ENCODE measurements at regions not wholly inside any gene's neighbourhood (a gene's known extent, or its start where the extent isn't known, plus 50 kb on each side); places are given as distances from the start of the nearest gene placed in this dataset.

- no peak for TF ChIP-seq CTCF (IDR thresholded peaks at IDR 0.05; ENCODE audit: low read depth, low read length)
- in situ Hi-C loops (cut with HindIII; ENCODE audit: low sequenced_read_pairs) = no loop called here
- no peak for DNase-seq (ENCODE audit: low read depth, low spot score)
- no peak overlapping the region for H3K4me3 ChIP-seq (ENCODE audit: low read depth, low read length)
These were observed 295.8 kb downstream of the GABRB3 start for GRCh38 chr15:26477044-26477443.

GRCh38 chr15:26475554-26475953, 297.3 kb downstream of the GABRB3 start:
- in situ Hi-C loops (cut with HindIII; ENCODE audit: low sequenced_read_pairs) = no loop called here
- TF ChIP-seq CTCF (IDR thresholded peaks at IDR 0.05; ENCODE audit: low read depth, low read length) = no peak
- H3K4me3 ChIP-seq (ENCODE audit: low read depth, low read length) = no peak overlapping the region
- DNase-seq (ENCODE audit: low read depth, low spot score) = no peak

DNA sequence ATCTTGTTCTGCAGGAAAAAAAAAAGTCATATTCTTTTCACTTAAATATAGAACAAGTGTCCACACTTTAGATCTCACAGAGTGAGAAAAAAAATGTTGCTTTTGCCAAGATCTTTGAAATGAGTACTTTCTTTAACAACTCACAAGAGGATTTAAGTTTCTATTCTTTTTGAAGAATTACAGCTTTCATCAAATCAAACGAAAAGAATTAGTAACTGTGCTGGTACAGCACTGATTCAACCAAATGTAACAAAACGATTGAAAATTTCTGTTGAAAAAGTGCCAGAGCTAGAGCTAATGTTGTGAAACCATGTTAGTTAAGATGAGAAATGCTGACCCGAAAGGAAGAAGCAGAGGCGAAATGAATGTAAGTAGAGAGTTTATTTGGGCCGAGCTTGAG, 300.2 kb downstream of the GABRB3 start:
- TF ChIP-seq CTCF (IDR thresholded peaks at IDR 0.05; ENCODE audit: low read depth, low read length) = no peak
- no peak overlapping the region for H3K4me3 ChIP-seq (ENCODE audit: low read depth, low read length)
- DNase-seq (ENCODE audit: low read depth, low spot score) = no peak
- in situ Hi-C loops (cut with HindIII; ENCODE audit: low sequenced_read_pairs) = no loop called here

- no peak for TF ChIP-seq CTCF (IDR thresholded peaks at IDR 0.05; ENCODE audit: low read depth, low read length)
- in situ Hi-C loops (cut with HindIII; ENCODE audit: low sequenced_read_pairs) = no loop called here
- H3K4me3 ChIP-seq (ENCODE audit: low read depth, low read length) = no peak overlapping the region
- no peak for DNase-seq (ENCODE audit: low read depth, low spot score)
These were observed 310.8 kb downstream of the GABRB3 start for GRCh38 chr15:26461847-26462608.

DNA sequence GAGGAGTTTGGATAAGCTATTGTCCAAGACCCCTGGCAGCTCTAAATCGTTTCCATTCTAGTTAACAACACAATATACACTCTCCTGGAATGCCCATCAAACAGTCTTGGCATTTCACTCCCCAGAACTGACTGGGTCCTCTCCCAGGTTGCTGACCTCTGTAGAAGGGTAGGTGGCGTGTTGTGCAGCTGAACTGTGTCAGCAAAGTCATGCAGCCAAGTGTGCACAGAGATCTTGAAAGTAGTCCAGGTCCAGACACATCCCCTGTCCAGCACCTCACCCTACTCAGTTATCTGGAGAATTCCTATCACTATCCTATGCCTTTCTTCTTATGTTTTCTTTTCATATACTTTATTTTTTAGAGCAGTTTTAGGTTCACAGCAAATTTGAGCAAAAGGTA, 312.7 kb downstream of the GABRB3 start:
- no peak for DNase-seq (ENCODE audit: low read depth, low spot score)
- TF ChIP-seq CTCF (IDR thresholded peaks at IDR 0.05; ENCODE audit: low read depth, low read length) = no peak
- in situ Hi-C loops (cut with HindIII; ENCODE audit: low sequenced_read_pairs) = no loop called here
- no peak overlapping the region for H3K4me3 ChIP-seq (ENCODE audit: low read depth, low read length)

GRCh38 chr15:26455828-26456227, 317.0 kb downstream of the GABRB3 start:
- no peak for TF ChIP-seq CTCF (IDR thresholded peaks at IDR 0.05; ENCODE audit: low read depth, low read length)
- in situ Hi-C loops (cut with HindIII; ENCODE audit: low sequenced_read_pairs) = no loop called here
- DNase-seq (ENCODE audit: low read depth, low spot score) = no peak
- H3K4me3 ChIP-seq (ENCODE audit: low read depth, low read length) = no peak overlapping the region
